SU-DHL-6 (cell line): ENCODE measurements at regions not wholly inside any gene's neighbourhood (a gene's known extent, or its start where the extent isn't known, plus 50 kb on each side); places are given as distances from the start of the nearest gene placed in this dataset.

ENCODE experiments used
- EZH2phosphoT487 ChIP-seq: fragments of 200-600 bp; sonication (generic), shearing (Covaris generic); conservative IDR thresholded peaks from 2 replicates; pipeline ENCODE4 v1.6.1; 2018; ENCODE audit warnings: mild to moderate bottlenecking, antibody characterized with exemption, low read length, moderate library complexity, mixed read lengths
- TF ChIP-seq, protein P1 (sequence below): fragments of 200-600 bp; sonication (generic); IDR thresholded peaks from one replicate; pipeline ENCODE4 v1.5.1; 2017; ENCODE audit warnings: antibody characterized with exemption, mild to moderate bottlenecking, low read length, moderate library complexity; ENCODE audit not compliant: insufficient read depth, poor library complexity, severe bottlenecking

DNA sequence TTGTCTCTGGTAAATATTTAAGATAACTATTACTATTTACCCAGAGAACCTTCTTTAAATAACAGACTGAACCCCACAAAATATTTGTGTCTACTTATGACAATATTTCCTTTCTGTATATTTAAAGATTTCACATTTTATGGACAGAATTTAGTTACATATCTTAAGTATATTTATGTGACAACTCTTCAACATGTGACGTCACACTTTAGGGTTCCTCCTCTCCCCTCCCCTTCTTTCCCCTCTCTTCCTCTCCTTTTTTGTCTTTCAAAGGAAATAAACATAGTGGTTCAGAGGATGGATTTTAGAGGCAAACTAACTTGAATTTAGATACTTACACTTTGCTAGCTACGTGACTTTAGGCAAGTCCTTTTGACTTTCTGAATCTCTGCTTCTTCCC, 655.6 kb upstream of the NUDT12 start:
- TF ChIP-seq EZH2phosphoT487 = no peak
- TF ChIP-seq, protein P1, sequence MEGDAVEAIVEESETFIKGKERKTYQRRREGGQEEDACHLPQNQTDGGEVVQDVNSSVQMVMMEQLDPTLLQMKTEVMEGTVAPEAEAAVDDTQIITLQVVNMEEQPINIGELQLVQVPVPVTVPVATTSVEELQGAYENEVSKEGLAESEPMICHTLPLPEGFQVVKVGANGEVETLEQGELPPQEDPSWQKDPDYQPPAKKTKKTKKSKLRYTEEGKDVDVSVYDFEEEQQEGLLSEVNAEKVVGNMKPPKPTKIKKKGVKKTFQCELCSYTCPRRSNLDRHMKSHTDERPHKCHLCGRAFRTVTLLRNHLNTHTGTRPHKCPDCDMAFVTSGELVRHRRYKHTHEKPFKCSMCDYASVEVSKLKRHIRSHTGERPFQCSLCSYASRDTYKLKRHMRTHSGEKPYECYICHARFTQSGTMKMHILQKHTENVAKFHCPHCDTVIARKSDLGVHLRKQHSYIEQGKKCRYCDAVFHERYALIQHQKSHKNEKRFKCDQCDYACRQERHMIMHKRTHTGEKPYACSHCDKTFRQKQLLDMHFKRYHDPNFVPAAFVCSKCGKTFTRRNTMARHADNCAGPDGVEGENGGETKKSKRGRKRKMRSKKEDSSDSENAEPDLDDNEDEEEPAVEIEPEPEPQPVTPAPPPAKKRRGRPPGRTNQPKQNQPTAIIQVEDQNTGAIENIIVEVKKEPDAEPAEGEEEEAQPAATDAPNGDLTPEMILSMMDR = no peak
